KBM-7 (cell line): ENCODE measurements at regions not wholly inside any gene's neighbourhood (a gene's known extent, or its start where the extent isn't known, plus 50 kb on each side); places are given as distances from the start of the nearest gene placed in this dataset.
"Not testable (repeated sequence)": the region's sequence is repeated elsewhere in the genome, so short reads cannot be mapped to it uniquely, and the experiment has no call there.

Source experiments
- DNase-seq: peaks from one replicate; pipeline ENCODE4 v3.0.0-alpha.2; 2015
- in situ Hi-C: fragments of 300-500 bp; cut with MboI; formaldehyde crosslinking; loops from 2 replicates; pipeline ENCODE4 v1.14.3; 2020; ENCODE audit warnings: low sequenced_read_pairs, low pct_unique_long_range_greater_than_20kb, mixed read lengths

DNA sequence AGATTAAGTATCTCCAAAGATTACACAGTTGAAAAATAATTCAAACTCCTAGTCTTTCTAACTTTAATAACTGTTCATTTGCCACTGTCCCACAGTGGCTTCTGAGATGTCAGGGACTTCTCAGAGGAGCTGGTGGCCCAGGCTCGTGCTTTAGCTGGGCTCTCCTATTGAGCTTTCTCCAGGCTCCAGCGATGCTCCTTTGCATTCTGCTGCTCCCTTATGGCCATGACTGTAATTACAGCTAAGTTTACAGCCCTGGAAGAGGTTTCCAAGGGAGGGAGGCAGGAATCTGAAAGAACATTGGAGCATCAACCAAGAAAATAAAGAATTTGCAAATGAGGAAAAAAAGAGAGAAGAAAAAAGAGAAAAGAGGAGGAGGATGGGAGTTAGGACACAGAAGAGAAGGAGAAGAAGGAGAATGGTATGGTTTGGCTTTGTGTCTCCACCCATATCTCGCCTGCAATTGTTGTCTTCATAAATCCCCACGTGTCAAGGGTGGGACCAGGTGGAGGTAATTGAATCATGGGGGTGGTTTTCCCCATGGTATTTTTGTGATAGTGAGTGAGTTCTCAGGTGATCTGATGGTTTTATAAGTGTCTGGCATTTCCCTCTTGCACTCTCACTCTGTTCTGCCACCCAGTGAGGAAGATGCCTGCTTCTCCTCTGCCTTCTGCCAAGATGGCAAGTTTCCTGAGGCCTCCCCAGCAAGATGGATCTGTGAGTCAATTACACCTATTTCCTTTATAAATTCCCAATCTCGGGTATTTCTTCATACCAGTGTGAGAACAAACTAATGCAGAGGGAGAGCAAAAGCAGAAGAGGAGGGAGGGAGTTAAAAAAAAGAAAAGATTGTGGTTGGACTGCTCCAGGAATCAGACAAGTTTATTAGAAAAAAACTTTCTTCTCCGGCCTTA lies 857.0 kb downstream of the KCNA4 start:
- in situ Hi-C loops: no loop called here

DNA sequence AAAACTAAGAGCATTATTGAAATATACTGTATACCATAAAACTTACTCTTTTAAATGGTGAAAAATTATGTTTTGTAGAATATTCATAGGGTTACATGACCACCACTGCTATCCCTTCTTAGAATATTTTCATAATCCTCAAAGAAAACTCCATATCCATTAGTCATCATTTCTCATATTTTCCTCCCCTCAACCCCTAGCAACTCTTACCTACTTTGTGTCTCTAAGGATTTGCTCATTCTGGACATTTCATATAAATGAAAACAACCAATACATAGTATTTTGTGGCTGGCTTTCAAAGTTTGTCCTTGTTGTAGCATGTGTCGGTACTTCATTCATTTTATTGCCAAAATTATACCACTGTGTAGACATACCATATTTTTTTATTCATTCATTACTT lies 863.8 kb downstream of the KCNA4 start:
- in situ Hi-C loops: no loop called here
- no peak for DNase-seq

More for the DNA sequence above, 857.0 kb downstream of the KCNA4 start:
- peak; percentile 51 for DNase-seq

- in situ Hi-C loops, DNase-seq: not testable (repeated sequence)
These were observed 874.3 kb downstream of the KCNA4 start for GRCh38 chr11:29142573-29142972.

DNA sequence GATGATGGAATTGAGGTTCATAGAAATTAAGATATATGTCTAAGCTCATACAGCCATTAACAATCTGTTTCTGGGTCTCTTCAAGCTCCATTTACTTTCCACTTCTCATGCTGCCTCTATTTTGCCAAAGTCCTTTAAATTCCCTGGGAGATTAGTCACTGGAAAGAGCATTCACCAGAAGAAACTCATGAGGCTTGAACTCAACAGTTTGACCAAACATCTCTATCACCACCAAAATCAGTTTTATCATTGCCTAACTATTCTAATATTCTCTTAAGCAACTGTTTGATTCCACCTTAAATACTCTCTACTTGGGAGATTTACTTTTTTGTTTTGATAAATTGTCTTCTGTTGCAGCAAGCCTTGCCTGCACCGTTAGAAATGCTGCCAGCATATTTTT lies 881.3 kb downstream of the KCNA4 start:
- in situ Hi-C loops: no loop called here
- DNase-seq: no peak

DNA sequence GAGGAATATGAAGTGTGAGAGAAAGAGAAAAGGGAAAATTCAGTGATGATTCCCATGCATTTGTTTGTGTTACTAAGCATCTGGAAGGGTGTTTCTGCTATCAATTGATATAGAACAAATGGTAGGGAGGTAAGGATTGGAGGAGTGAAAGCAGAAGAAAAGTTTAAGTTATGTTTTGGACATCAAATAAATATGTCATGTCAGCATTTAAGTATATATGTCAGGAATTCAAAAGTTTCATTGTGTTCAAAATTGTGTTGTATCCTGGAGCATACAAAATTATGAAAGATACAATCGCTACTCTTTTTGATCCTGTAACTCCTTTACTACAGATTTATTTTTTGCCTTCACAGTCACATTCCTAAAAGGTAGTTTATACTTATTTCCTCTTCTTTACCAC lies 885.8 kb downstream of the KCNA4 start:
- no peak for DNase-seq
- in situ Hi-C loops: no loop called here

- in situ Hi-C loops: no loop called here
- no peak for DNase-seq
These were observed 887.0 kb downstream of the KCNA4 start for GRCh38 chr11:29129844-29130243.

GRCh38 chr11:29127461-29127860 lies 889.4 kb downstream of the KCNA4 start:
- in situ Hi-C loops: no loop called here
- DNase-seq: no peak

- in situ Hi-C loops: no loop called here
- DNase-seq: no peak
These were observed 891.2 kb downstream of the KCNA4 start for GRCh38 chr11:29125606-29126005.

GRCh38 chr11:29124470-29124869 lies 892.4 kb downstream of the KCNA4 start:
- DNase-seq: no peak
- in situ Hi-C loops: no loop called here

DNA sequence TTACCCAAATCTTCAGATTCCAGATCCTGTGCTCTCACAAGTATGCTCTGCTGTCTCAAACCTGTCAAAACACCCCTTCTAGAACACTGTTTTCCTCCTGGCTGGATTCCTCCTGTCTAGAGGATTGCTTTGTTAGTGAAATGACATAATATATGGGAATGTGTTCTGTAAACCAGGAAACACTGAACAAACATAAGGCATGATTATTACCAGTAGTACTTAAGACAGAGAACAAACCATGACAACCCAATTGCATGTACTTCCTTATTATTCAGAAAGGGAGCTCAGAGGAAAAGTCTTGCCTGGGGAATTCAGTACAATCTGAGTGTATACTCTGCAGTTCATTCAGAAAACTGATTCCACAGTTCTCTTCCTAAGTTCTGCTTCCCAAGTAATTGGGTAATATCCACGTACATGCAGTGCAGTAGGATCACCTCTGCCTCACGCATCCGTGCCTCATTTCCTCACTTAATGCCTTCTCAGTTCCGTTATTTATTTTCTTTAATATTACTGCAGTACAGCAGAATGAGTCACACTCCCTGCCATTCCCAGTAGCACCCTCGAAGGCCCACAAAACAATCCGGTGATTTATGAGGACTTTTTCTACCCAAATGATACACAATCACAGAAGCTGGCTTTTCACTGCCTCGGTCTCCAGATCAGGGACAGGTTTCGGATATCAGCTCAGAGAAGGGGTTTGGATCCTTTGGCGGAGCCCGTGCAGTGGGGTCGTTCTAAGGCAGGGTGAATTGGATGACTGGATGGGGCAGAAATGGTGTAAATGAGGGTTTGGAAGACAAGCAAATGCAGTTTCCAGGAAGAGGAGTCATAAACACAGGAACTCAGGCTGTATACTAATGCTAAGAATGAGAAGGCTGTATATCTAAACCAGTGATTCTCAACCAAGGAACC lies 896.9 kb downstream of the KCNA4 start:
- DNase-seq: no peak
- in situ Hi-C loops: no loop called here

- in situ Hi-C loops: no loop called here
- DNase-seq: no peak
These were observed 897.7 kb downstream of the KCNA4 start for GRCh38 chr11:29119116-29119515.

- in situ Hi-C loops: no loop called here
These were observed 915.9 kb downstream of the KCNA4 start for GRCh38 chr11:29100967-29101366.

GRCh38 chr11:29095821-29096220 lies 921.0 kb downstream of the KCNA4 start:
- no peak for DNase-seq
- in situ Hi-C loops: no loop called here

More at GRCh38 chr11:29100967-29101366, 915.9 kb downstream of the KCNA4 start:
- DNase-seq: no peak

DNA sequence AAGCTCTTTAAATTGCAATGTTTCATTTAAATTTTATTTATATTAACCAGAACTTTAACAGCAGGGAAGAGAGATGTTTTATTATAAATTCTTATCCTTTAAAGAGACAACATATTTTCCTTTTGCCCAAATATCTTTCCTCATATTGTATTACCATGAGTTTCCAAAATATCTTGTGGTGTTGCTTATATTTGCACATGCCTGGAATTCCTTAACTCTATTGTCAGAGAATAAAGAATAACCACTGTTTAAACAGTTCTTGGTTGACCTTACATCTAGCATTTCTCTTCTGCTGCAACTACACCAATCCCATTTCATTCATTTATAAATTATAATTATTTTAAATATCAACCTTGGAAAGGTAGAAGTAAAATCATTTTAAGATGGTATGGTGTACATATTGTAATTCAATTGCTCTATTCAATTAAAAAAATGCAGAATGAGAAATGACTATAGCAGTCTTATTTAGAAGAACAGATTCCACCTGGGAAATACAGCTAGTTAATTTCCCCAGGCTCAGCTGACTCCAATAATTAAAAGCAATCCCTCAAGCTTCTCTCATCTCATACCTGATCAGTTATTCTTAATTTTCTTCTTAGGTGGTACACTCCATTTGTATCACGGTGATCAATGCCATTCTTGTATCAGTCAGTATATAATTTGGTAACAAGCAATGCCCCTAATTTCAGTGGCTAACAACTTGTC lies 923.3 kb downstream of the KCNA4 start:
- in situ Hi-C loops: no loop called here
- no peak for DNase-seq

GRCh38 chr11:29087200-29087812 lies 929.5 kb downstream of the KCNA4 start:
- in situ Hi-C loops: no loop called here
- DNase-seq: no peak

- in situ Hi-C loops: no loop called here
- DNase-seq: no peak
These were observed 941.1 kb downstream of the KCNA4 start for GRCh38 chr11:29075726-29076125.

DNA sequence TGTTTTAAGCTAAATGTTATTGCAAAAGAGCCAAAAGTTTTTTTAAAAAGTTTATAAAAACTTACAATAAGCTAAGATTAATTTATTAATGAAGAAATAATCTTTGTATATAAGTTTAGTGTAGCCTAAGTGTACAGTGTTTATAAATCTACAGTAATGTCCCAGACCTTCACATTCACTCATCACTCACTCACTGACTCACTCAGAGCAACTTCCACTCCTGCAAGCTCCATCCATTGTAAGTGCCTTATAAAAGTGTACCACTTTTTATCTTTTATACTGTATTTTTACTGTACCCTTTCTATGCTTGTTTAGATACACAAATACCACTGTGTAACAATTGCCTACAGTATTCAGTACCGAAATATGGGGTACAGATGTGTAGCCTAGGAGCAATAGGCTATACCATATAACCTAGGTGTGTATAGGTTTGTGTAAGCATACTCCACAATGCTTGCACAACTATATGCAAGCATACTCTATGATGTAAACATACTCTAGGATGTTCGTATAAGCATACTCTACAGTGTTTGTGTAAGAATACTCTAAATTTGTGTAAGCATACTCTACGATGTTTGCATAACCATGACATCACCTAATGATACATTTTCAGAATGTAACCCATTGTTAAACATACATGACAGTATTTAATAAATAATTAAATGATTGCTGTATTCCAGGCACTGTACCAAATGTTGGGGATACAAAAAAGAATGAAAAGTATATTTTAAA lies 953.0 kb downstream of the KCNA4 start:
- in situ Hi-C loops: no loop called here
- DNase-seq: no peak

DNA sequence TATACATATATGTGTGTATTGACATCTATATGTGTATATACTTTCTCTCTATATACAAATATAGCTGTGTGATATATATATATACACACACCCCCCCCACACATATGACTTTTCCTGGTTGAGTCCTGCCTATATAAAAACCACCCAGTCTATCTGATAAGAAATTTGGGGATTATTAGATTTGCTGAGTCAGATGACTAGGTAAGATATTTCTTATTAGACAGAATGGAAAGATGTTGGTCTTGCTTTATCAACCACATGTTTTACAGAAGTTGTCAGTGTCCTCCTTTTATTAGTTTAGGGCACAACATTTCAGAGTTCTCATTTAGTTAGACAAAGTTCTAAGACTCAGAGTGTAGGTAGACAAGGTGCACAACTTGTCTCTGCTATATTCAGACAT lies 953.3 kb downstream of the METTL15 start:
- no peak for DNase-seq
- in situ Hi-C loops: no loop called here
